CD4-positive, alpha-beta T cell treated with Interleukin-15 for 1 hour (primary cell): ENCODE measurements at regions not wholly inside any gene's neighbourhood (a gene's known extent, or its start where the extent isn't known, plus 50 kb on each side); places are given as distances from the start of the nearest gene placed in this dataset.

Source experiments
- DNase-seq: peaks from one replicate; pipeline ENCODE4 v3.0.0-alpha.2; 2020

DNA sequence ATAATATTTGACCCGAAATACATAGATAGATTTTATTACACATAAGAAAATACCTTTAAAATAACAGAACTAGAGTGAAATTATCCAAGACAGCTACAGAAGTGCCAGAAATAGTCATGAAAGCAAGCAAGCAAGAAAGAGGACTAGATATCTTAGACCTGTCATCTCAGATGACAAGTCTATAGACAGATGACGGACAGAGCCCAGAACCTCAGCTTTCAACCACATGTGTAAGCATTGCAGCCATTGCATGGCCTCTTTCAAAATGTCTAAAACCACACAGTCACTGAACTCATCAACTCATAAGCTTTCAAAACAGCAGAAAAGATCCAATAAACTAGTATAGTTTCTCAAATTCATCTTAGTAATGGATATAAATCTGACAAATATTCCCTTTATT is 59.8 kb upstream of the FHIT start:
- no peak for DNase-seq

GRCh38 chr3:61315871-61316270 is 64.6 kb upstream of the FHIT start:
- DNase-seq: no peak

GRCh38 chr3:61323094-61323493 is 71.8 kb upstream of the FHIT start:
- DNase-seq: no peak

- no peak for DNase-seq
Measured at GRCh38 chr3:61331929-61332552, 80.8 kb upstream of the FHIT start.

- no peak for DNase-seq
Measured at GRCh38 chr3:61333192-61333961, 82.1 kb upstream of the FHIT start.

DNA sequence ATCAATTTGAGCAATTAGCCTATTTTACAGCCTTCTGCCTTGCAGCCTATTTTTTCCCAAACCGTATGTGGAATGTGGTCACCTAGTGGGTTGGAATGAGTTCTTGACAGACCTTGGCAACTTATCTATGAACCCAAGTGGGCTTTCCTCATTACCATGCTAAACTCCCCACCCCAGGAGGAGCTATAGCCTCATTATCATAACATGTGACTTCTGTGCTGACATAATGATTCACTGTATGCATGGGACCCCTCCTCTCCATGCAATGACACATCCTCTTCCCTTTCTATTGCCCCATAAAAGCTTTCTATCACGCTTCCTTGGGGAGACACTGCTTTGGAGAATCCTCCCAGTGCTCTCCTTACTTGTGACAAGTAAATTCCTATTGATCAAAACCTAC is 83.5 kb upstream of the FHIT start:
- no peak for DNase-seq

- DNase-seq: no peak
Measured at GRCh38 chr3:61340931-61341461, 89.7 kb upstream of the FHIT start.

- DNase-seq: no peak
Measured at GRCh38 chr3:61343543-61343942, 92.3 kb upstream of the FHIT start.

DNA sequence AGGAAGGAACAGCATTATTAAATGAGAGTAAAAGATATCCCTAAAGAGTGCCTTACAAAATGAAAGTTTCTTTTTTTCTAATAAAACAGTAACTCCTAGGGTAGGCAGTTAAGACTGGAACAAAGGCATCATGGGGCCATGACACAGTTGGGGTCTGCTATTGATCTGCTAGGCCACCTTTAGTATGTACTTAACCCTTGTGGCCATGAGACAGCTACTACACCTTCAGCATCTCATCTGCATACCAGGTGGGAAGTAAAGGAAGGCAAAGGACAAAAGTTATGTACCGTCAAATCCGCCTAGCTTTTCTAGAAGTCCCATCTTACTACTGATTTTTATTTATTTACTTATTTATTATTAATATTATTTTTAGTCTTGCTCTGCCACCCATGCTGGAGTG is 93.8 kb upstream of the FHIT start:
- DNase-seq: no peak

- no peak for DNase-seq
Measured at GRCh38 chr3:61347981-61348380, 96.7 kb upstream of the FHIT start.

DNA sequence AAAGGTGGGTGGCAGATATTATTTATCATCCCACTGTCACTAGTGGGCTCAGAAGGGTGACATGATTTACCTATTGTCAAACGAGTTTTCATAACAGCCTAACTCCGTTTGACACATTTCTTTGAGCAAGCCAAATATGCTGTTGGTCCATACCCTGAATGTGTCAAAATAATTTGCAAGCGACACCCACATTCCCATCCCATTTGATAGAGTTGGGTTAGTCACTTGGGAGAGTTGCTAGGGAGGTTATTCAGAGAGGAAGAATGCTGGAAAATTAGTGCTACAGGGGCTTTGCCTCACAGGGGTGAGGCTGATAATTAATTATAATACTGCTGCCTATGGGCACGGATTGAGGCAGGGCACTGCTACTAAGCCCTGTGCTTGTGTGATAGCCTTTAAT is 98.5 kb upstream of the FHIT start:
- DNase-seq: no peak

- no peak for DNase-seq
Measured at GRCh38 chr3:61350782-61351309, 99.6 kb upstream of the FHIT start.

- DNase-seq: no peak
Measured at GRCh38 chr3:61352306-61352705, 101.1 kb upstream of the FHIT start.

DNA sequence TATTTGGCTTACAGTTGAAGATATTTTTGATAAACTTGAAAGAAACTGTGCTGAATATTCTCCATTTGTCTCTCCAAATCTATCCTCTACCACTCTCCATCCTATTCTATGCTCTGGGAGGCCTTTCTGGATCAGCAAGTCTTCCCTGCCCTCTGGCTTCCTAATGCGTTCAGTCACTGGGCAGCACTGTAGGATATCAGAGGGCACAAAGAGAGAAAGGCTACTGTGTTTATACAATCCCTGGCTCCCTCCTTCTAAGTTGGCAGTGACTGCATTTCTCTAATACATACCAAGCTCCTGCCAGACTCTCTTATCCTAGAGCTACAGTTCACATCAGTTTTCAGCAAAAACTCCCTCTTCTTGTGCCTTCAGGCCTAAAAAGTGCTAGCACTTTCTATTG is 102.1 kb upstream of the FHIT start:
- DNase-seq: no peak

GRCh38 chr3:61354604-61355003 is 103.4 kb upstream of the FHIT start:
- no peak for DNase-seq

DNA sequence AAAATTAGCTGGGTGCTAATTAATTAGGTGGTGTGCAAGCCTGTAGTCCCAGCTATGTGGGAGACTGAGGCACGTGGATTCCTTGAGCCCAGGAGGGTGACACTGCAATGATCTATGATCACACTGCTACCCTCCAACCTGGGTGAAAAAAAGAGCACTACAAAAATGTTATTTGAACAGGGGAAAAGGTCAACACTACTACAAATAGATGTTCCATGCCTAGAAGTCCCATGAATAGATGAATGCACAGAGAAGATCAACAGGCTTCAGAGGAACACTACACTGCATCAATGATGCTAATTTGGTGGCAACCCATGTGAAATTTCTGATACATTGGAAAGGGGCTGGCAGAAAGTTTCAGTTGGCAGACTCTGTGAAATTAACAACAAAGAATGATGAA is 105.4 kb upstream of the FHIT start:
- DNase-seq: no peak

DNA sequence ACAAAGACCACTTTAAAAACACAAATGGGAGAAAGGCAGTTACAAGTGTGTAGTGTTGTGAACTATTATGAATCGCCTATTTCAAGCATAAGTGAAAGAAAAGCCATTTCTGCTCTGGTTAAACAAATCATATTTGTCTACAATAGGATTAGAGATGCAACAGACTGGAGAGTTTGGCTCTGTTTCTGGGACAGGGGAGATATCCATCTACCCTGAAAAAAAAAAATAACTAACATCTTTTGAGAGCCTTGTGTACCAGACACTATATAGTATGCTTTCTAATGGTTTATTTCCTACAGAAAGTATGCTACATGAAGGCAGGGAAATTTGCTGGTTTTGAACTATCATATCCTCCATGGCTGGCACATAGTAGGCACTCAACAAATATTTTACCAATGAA is 106.7 kb upstream of the FHIT start:
- no peak for DNase-seq

DNA sequence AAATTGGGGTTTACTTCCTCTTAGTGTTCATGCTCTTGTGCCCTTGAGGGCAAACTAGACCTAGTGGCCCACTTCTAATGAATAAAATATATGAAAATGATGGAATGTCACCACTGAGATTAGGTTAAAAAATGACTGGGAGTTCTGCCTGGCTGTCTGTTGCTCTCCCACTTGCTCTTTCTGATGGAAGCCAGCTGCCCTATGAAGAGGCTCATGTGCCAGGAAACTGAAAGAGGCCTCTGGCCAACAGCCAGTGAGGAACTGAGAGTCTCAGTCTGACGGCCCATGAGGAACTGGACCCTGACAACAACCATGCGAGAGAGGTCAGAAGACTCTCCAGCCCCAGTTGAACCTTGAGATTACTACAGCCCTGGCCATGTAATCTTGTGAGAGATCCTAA is 107.1 kb upstream of the FHIT start:
- peak; percentile 42 for DNase-seq

DNA sequence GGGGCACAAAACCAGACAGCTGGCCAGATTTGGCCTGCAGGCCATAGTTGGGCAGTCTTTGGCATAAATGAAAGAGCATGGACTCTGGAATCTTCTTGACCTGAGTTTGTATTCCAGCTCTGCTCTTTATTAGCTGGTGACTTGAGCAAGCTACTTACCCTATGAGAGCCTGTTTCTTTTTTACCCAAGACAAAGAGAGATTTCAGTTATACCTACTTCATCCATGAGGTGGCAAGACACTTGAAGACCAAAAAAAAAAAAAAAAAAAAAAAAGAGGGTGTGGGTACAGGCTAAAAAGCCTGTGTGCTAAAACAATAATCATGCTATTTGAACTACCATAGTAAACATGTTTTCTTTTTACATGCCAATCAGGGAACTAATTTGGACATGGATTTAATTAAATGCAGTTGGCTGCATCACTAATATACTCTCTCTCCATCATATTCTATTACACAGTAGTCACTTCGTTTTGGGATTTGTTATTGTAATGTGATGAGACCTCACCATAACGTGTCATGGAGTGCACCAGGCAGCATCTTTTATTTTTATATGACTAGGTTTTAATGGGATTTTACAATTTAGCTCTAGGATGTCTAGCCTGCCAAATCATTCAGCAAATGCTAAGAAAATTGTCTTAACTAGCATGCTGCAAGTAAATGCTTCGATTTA is 109.2 kb upstream of the FHIT start:
- no peak for DNase-seq

DNA sequence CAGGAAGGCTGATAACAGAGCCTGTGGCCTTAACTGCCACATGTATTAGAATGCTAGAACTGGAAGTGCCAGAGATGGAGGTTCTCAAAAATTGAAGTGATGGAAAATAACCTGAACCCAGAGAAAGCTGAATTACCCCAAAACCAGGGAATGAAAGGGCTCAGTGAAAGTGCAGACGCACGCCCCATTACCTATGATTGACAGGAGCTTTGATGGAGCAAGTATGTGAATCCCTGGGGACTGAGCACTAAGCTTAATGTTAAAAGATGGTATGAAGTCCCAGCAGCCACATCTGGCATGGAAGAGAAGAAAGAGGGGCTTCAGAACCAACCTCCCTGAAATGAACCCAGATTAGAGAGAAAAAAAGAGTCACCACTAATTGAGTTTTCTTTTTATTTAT is 118.4 kb upstream of the FHIT start:
- DNase-seq: no peak

- no peak for DNase-seq
Measured at GRCh38 chr3:61371123-61371522, 119.9 kb upstream of the FHIT start.

GRCh38 chr3:61372723-61373122 is 121.5 kb upstream of the FHIT start:
- no peak for DNase-seq

DNA sequence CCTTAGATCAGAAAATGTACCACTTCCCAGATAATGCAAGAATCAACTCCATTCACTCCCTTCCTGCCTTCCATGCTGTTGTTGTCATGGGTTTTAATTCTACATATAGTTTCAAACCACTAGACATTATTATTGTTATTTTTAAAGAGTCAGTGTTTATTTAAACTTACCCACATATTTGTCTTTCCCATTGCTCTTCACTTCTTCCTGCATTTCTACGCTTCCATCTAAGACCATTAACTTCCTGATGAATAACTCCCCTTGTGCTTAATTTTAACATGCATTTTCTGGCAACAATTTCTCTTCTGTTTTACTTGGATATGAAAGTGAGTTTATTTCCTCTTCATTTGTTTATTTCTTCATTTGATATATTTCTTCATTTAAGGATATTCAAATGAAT is 127.1 kb upstream of the FHIT start:
- DNase-seq: no peak
